ENCODE measurements at regions not wholly inside any gene's neighbourhood (a gene's known extent, or its start where the extent isn't known, plus 50 kb on each side); places are given as distances from the start of the nearest gene placed in this dataset.

GRCh38 chr1:163013826-163014600 lies 55.1 kb upstream of the RGS4 start:
- H3K27ac Mint-ChIP-seq, result no peak overlapping the region
- H3K9me3 Mint-ChIP-seq, result no peaks in the 10 kb centered on the region
- no peaks in the 10 kb centered on the region for H3K27me3 Mint-ChIP-seq
- DNase-seq, result no peak
- H3K4me3 Mint-ChIP-seq, result no peak overlapping the region
- CTCF ChIA-PET, result no interaction called here
- no peaks in the 10 kb centered on the region for H3K4me1 Mint-ChIP-seq
- no peaks in the 10 kb centered on the region for H3K36me3 Mint-ChIP-seq

GRCh38 chr1:163006051-163006834 lies 62.9 kb upstream of the RGS4 start:
- H3K27ac Mint-ChIP-seq, result no peak overlapping the region
- no peak overlapping the region for H3K4me3 Mint-ChIP-seq
- no peaks in the 10 kb centered on the region for H3K27me3 Mint-ChIP-seq
- no peak for DNase-seq
- CTCF ChIA-PET, result no interaction called here
- H3K36me3 Mint-ChIP-seq, result no peaks in the 10 kb centered on the region
- no peaks in the 10 kb centered on the region for H3K9me3 Mint-ChIP-seq
- no peaks in the 10 kb centered on the region for H3K4me1 Mint-ChIP-seq

- Mint-ChIP-seq H3K27ac (no peak overlapping the region), H3K9me3 (no peaks in the 10 kb centered on the region), H3K36me3 (no peaks in the 10 kb centered on the region), H3K4me1 (no peaks in the 10 kb centered on the region), H3K27me3 (no peaks in the 10 kb centered on the region), H3K4me3 (no peak overlapping the region)
- no peak for DNase-seq
- CTCF ChIA-PET, result no interaction called here
These were observed 71.5 kb upstream of the RGS4 start for GRCh38 chr1:162997499-162998285.

- no peaks in the 10 kb centered on the region for H3K36me3 Mint-ChIP-seq
- DNase-seq, result no peak
These were observed 72.9 kb upstream of the RGS4 start for GRCh38 chr1:162996261-162996660.

GRCh38 chr1:162994921-162995320 lies 74.2 kb upstream of the RGS4 start:
- H3K27ac Mint-ChIP-seq, result no peak overlapping the region
- H3K4me3 Mint-ChIP-seq, result no peak overlapping the region
- no peaks in the 10 kb centered on the region for H3K4me1 Mint-ChIP-seq
- peaks cover under 1% of the 10 kb centered on the region for H3K27me3 Mint-ChIP-seq
- H3K36me3 Mint-ChIP-seq, result no peaks in the 10 kb centered on the region
- CTCF ChIA-PET, result no interaction called here
- H3K9me3 Mint-ChIP-seq, result no peaks in the 10 kb centered on the region
- no peak for DNase-seq

More at GRCh38 chr1:162996261-162996660, 72.9 kb upstream of the RGS4 start:
- Mint-ChIP-seq H3K9me3 (no peaks in the 10 kb centered on the region), H3K27me3 (no peaks in the 10 kb centered on the region), H3K4me3 (no peak overlapping the region), H3K4me1 (no peaks in the 10 kb centered on the region), H3K27ac (no peak overlapping the region)
- CTCF ChIA-PET, result no interaction called here

GRCh38 chr1:162993846-162994245 lies 75.3 kb upstream of the RGS4 start:
- H3K36me3 Mint-ChIP-seq, result no peaks in the 10 kb centered on the region
- CTCF ChIA-PET, result no interaction called here

GRCh38 chr1:162992945-162993344 lies 76.2 kb upstream of the RGS4 start:
- H3K27me3 Mint-ChIP-seq, result peaks cover 9% of the 10 kb centered on the region
- CTCF ChIA-PET, result interaction anchor here (0.7 kb wide), 1 partner anchor 136 kb away, joined by 3 read pairs; no protein-coding TSS in a partner anchor
- H3K9me3 Mint-ChIP-seq, result no peaks in the 10 kb centered on the region
- H3K27ac Mint-ChIP-seq, result no peak overlapping the region
- no peaks in the 10 kb centered on the region for H3K36me3 Mint-ChIP-seq
- no peak for DNase-seq
- H3K4me3 Mint-ChIP-seq, result no peak overlapping the region
- no peaks in the 10 kb centered on the region for H3K4me1 Mint-ChIP-seq

More at GRCh38 chr1:162993846-162994245, 75.3 kb upstream of the RGS4 start:
- H3K4me3 Mint-ChIP-seq, result no peak overlapping the region
- no peak overlapping the region for H3K27ac Mint-ChIP-seq
- no peak for DNase-seq
- peaks cover 5% of the 10 kb centered on the region for H3K27me3 Mint-ChIP-seq
- no peaks in the 10 kb centered on the region for H3K9me3 Mint-ChIP-seq
- no peaks in the 10 kb centered on the region for H3K4me1 Mint-ChIP-seq

GRCh38 chr1:162991444-162991843 lies 77.7 kb upstream of the RGS4 start:
- no peak overlapping the region for H3K4me3 Mint-ChIP-seq
- H3K4me1 Mint-ChIP-seq, result no peaks in the 10 kb centered on the region
- CTCF ChIA-PET, result no interaction called here
- H3K9me3 Mint-ChIP-seq, result no peaks in the 10 kb centered on the region
- no peak for DNase-seq
- peaks cover 9% of the 10 kb centered on the region for H3K27me3 Mint-ChIP-seq
- no peaks in the 10 kb centered on the region for H3K36me3 Mint-ChIP-seq
- no peak overlapping the region for H3K27ac Mint-ChIP-seq

GRCh38 chr1:162990665-162991064 lies 78.5 kb upstream of the RGS4 start:
- H3K36me3 Mint-ChIP-seq, result no peaks in the 10 kb centered on the region
- H3K27ac Mint-ChIP-seq, result no peak overlapping the region
- CTCF ChIA-PET, result no interaction called here
- no peaks in the 10 kb centered on the region for H3K9me3 Mint-ChIP-seq
- H3K27me3 Mint-ChIP-seq, result peaks cover 9% of the 10 kb centered on the region
- no peak overlapping the region for H3K4me3 Mint-ChIP-seq
- no peaks in the 10 kb centered on the region for H3K4me1 Mint-ChIP-seq
- DNase-seq, result no peak

- Mint-ChIP-seq H3K27ac (no peak overlapping the region), H3K36me3 (no peaks in the 10 kb centered on the region), H3K9me3 (no peaks in the 10 kb centered on the region), H3K4me3 (no peak overlapping the region), H3K4me1 (no peaks in the 10 kb centered on the region), H3K27me3 (peaks cover 9% of the 10 kb centered on the region)
- CTCF ChIA-PET, result no interaction called here
- DNase-seq, result no peak
These were observed 80.3 kb upstream of the RGS4 start for GRCh38 chr1:162988869-162989268.

- CTCF ChIA-PET, result no interaction called here
- Mint-ChIP-seq H3K4me3 (no peak overlapping the region), H3K4me1 (no peaks in the 10 kb centered on the region), H3K27ac (no peak overlapping the region), H3K36me3 (no peaks in the 10 kb centered on the region), H3K27me3 (peaks cover 9% of the 10 kb centered on the region), H3K9me3 (no peaks in the 10 kb centered on the region)
- no peak for DNase-seq
These were observed 81.3 kb upstream of the RGS4 start for GRCh38 chr1:162987866-162988265.

GRCh38 chr1:162985816-162986435 lies 83.2 kb upstream of the RGS4 start:
- Mint-ChIP-seq H3K36me3 (no peaks in the 10 kb centered on the region), H3K4me3 (no peak overlapping the region), H3K27ac (no peak overlapping the region), H3K27me3 (peaks cover 9% of the 10 kb centered on the region), H3K9me3 (no peaks in the 10 kb centered on the region), H3K4me1 (no peaks in the 10 kb centered on the region)
- CTCF ChIA-PET, result no interaction called here
- DNase-seq, result no peak

- Mint-ChIP-seq H3K36me3 (no peaks in the 10 kb centered on the region), H3K4me1 (no peaks in the 10 kb centered on the region), H3K4me3 (no peak overlapping the region), H3K27me3 (peaks cover 7% of the 10 kb centered on the region), H3K9me3 (no peaks in the 10 kb centered on the region), H3K27ac (no peak overlapping the region)
- CTCF ChIA-PET, result no interaction called here
- DNase-seq, result no peak
These were observed 84.5 kb upstream of the RGS4 start for GRCh38 chr1:162984699-162985098.
